Stimulated activated CD4-positive, alpha-beta T cell treated with anti-CD3 and anti-CD28 coated beads, Interleukin-15, amount 100 ng/mL, for 24 hours (primary cell): ENCODE measurements at regions not wholly inside any gene's neighbourhood (a gene's known extent, or its start where the extent isn't known, plus 50 kb on each side); places are given as distances from the start of the nearest gene placed in this dataset.
A peak's percentile ranks its signal among the peaks of the same experiment; 100 is the strongest.
"Not testable (repeated sequence)": the region's sequence is repeated elsewhere in the genome, so short reads cannot be mapped to it uniquely, and the experiment has no call there.

Source experiments
- DNase-seq: peaks from one replicate; pipeline ENCODE4 v3.0.0-alpha.2; 2020

DNA sequence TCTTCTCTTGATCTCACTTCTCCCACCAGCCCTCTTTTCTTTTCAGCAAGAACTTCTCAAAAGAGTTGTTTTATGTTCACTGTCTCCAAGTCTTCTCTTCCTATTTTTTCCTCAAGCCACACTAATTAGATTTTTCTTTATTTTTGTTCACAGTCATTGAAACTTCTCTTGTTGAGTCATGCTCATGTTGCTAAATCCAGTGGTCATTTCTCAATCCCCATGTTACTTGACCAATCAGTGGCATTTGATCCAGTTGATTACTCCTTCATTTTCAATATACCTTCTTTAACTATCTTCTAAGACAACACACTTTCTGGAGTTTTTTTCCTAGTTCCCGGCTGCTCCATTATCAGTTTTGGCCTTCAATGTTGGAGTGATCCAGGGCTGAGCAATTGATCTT, 103.1 kb upstream of the LSM6 start:
- no peak for DNase-seq

GRCh38 chr4:146071390-146071789, 104.1 kb upstream of the LSM6 start:
- no peak for DNase-seq

GRCh38 chr4:146063143-146063542, 112.4 kb upstream of the LSM6 start:
- no peak for DNase-seq

DNA sequence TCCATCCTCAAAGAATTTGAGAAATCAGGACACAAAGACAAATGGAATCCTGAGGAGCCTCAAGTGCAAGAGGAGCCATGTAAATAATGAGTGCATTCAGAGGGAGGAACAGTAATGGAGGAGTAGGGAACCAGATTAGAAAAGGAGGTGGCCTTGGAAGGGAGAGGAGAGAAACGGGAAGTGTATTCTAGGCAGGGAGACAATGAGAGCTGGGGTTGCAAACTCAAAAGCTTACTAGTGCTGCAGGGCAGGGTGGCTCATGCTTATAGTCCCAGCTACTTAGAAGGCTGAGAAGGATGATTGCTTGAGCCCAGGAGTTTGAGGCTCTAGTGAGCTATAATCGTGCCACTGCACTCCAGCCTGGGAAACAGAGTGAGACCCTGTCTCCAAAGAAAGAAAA, 113.2 kb upstream of the LSM6 start:
- no peak for DNase-seq

GRCh38 chr4:146061610-146062334, 113.7 kb upstream of the LSM6 start:
- DNase-seq = no peak

DNA sequence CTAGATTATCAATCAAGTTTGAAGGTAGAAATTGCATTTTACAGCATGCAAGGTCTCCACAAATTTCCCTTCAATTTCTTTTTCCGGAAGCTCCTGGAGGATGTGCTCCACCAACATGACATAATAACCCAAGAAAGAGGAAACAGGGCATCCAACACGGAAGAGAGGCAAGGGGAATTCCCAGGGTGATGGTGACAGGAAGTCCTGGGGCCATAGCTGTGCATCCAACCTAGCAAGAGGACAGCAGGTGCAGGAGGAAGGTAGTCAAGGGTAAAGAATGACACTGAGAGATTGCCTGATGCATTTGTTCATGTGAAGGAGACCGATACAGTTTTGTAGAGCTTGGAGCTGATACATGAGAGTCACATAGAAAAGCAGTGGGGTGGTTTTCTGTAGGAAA, 115.7 kb upstream of the LSM6 start:
- no peak for DNase-seq

DNA sequence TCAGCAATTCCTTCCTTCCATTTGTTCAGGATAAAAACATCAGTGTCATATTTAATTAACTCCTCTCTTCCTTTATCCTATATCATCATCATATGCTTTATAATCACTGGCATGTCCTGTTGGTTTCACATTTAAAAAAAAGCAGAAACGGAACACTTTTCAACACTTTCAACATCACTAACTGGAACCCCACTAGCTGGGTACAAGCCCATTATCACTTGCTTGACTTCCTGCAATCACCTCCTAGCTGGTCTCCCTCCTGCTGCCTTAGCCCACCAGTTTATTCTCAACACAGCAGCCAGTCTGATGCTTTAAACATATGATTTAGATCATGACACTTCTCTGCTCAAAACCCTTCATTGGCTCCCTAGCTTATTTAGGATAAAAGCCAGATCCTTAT, 116.4 kb upstream of the LSM6 start:
- no peak for DNase-seq

- no peak for DNase-seq
Measured at GRCh38 chr4:146058531-146058930, 117.0 kb upstream of the LSM6 start.

- DNase-seq = no peak
Measured at GRCh38 chr4:146054676-146055075, 116.1 kb upstream of the ZNF827 start.

- no peak for DNase-seq
Measured at GRCh38 chr4:146053891-146054290, 115.3 kb upstream of the ZNF827 start.

DNA sequence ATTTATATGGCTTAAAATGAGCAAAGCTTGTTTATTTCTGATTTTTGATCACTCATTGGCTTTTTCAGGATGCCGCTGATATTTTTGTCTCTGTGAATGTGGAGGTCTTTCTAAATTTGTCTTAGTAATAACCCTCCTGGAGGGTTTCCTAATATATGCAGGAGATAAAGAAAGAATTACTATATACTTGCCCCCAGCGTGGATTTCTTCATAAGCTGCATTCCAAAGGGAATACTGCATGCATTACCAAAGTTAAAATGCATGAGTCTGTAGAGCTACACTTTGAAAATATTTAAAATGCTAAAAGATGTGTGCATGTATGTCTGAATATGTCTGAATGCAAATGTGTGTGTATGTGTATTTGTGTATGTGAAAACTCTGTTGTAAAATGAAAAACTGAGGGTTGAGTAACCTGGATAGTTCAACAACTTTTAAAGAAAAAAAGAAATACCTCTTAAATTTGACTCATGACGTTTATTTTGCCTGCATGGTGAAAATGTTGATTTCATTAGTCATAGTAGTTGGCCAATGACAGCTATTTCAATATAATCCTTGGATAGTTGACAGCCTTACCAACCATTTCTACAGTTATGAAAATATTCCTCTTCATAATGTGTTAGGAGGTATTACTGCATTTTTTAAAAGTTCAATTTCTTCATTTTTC, 113.2 kb upstream of the ZNF827 start:
- DNase-seq = no peak

DNA sequence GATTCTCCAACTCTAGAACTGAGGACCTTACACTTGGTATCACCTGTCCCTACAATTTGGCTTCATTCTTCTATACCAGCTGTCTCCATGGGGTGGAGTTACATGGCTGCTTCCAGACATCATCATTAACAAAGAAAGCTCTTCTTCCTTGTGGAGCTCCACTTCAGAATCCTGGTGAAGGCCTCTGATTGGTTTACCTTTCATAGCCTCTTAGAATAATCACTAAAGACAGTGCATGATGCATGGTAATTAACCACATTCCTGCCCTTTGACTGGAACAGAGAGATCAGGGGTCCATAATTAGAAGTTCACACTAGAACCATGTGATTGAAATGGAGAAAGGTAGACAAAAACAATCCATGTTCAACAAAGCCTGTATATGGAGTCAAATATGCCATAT, 112.6 kb upstream of the ZNF827 start:
- DNase-seq = no peak

- DNase-seq = no peak
Measured at GRCh38 chr4:146049802-146050201, 111.2 kb upstream of the ZNF827 start.

DNA sequence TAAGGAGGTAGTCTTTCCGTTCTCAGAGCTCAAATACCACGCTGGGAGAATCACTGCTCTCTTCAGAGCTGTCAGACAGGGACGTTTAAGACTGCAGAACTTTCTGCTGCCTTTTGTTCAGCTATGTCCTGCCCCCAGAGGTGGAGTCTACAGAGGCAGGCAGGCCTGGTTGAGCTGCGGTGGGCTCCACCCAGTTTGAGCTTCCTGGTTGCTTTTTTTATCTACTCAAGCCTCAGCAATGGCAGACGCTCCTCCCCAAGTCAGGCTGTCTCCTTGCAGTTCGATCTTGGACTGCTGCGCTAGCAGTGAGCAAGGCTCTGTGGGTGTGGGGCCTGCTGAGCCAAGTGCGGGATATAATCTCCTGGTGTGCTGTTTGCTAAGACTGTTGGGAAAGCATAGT, 109.1 kb upstream of the ZNF827 start:
- not testable (repeated sequence) for DNase-seq

- DNase-seq = no peak
Measured at GRCh38 chr4:146041139-146042004, 102.7 kb upstream of the ZNF827 start.

- DNase-seq = no peak
Measured at GRCh38 chr4:146040623-146041022, 102.0 kb upstream of the ZNF827 start.

DNA sequence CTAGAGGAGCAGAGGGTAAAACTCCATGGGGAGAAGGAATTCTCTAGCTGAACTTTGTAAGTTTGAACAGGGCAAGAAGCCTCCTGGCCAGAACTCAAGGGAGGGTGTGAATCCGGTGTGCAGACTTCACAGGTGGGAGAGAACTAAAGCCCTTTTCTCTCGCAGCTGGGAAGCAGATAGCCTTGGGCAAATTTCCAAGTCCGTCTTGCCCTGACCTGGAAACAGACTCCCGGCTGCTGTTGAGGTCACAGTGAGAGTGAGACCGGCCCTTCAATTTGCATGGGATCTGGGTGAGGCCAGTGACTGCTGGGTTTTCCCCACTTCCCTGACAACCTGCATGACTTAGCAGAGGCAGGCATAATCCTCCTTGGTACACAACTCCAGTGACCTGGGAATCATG, 94.5 kb upstream of the ZNF827 start:
- no peak for DNase-seq

DNA sequence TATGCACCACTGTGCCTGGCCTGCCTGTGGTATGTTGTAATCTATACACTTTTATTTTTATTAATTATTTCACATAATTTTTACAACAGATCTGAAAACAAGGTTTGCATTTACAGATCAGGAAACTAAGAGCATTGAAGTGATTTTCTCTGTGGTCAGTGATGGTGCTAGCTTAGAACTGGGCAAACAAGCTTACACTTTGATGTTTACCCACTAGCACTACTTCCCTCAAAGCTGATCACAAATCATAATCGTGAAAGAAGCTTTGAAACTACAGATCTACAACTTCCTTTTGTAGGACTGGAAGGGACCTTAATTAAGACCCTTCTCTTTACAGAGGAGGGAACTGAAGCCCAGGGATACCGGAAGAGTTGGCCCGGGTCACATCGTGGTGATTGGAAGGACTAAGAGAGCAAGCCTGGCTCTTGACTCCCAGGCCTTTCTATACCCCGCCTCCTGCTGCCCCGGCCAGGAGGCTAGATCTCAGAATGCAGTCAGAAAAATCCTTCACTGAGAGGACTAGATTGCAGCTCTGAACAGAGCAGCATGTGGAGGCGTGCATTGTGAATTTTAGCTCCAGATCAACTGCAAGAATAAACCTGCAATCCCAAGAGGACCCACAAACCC, 93.7 kb upstream of the ZNF827 start:
- no peak for DNase-seq

- peak; percentile 18 for DNase-seq
Measured at GRCh38 chr4:146029939-146030710, 91.5 kb upstream of the ZNF827 start.

- DNase-seq = no peak
Measured at GRCh38 chr4:146029147-146029546, 90.5 kb upstream of the ZNF827 start.

DNA sequence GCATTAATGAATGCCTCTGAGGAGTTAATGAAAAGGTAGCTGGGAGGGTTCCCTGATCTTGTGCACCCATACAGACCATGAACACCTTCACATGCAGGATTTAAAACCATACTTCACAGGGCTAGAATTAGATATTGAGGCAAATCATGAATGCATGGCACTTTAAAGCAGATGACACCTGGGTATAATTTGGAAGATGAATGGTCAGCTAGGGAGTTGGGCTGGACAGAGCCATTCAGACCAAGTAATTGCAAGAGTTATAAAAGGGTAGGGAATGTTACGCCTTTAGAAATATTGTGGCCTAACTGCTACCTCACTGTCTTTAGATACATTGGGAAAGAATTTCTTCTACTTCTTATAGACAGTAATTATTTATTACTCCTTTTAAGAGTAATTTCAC, 89.1 kb upstream of the ZNF827 start:
- DNase-seq = no peak

DNA sequence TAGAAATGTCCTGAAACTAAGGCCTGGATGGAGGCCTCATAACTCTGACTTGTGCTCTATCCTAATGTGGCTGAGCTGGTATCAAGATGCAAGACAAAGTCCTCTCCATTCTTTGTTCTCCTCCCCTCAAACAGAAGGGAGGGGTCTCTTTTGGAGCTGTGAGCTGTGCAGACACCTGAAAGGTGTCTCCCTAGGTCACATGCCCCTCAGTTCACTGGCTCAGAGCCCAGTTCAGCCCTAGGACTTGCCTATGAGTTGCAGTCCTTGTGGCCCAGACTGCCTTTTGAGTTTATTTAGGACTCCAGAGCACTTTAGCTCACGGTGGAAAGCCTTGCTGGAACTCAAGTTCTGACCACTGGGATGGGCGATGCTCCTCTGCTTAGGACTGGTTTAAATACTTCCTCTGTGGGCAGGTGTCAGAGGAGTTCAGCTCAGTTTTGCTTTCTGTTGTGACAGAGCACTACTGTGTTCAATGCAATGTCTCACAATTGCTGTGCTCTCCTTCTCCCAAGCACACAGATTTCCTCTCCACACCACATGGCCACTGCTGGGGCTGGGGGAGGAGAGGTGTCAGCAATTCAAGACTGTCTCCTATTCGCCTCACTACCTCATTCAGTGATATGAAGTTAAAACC, 84.8 kb upstream of the ZNF827 start:
- no peak for DNase-seq
